ENCODE measurements at regions not wholly inside any gene's neighbourhood (a gene's known extent, or its start where the extent isn't known, plus 50 kb on each side); places are given as distances from the start of the nearest gene placed in this dataset.

DNA sequence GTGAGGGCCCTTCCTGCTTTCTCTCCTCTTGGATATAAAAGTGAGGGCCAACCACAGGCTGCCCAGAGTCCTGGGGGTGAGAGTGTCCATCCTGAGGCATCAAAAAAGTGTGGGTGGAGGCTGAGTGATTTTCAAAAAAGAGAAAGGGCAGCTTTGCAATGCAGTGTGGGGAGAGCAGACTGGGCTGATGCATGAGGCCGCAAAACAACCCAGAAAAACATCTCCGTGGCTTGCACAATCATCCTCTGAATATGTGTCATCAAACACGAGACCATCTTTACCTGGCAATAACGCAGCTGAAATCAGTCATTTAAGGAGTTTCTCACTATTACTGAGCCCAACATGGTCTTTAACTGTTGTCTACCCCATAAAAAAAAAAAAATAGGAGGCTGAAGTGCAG lies 191.2 kb upstream of the SOX4 start:
- Histone ChIP-seq H3K4me1 (no peaks in the 10 kb centered on the region), H3K9me3 (no peaks in the 10 kb centered on the region), H3K27me3 (no peaks in the 10 kb centered on the region), H3K4me3 (no peak overlapping the region), H3K36me3 (no peaks in the 10 kb centered on the region), H3K27ac (peak overlapping the region in 1 of 2 donors; percentile 35)
- intact Hi-C loops (cut with DNase I): no loop called here
- ATAC-seq (peak; percentile 59), DNase-seq (no peak)
- TF ChIP-seq, protein P1, sequence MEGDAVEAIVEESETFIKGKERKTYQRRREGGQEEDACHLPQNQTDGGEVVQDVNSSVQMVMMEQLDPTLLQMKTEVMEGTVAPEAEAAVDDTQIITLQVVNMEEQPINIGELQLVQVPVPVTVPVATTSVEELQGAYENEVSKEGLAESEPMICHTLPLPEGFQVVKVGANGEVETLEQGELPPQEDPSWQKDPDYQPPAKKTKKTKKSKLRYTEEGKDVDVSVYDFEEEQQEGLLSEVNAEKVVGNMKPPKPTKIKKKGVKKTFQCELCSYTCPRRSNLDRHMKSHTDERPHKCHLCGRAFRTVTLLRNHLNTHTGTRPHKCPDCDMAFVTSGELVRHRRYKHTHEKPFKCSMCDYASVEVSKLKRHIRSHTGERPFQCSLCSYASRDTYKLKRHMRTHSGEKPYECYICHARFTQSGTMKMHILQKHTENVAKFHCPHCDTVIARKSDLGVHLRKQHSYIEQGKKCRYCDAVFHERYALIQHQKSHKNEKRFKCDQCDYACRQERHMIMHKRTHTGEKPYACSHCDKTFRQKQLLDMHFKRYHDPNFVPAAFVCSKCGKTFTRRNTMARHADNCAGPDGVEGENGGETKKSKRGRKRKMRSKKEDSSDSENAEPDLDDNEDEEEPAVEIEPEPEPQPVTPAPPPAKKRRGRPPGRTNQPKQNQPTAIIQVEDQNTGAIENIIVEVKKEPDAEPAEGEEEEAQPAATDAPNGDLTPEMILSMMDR (IDR thresholded peaks at IDR 0.05): no peak

DNA sequence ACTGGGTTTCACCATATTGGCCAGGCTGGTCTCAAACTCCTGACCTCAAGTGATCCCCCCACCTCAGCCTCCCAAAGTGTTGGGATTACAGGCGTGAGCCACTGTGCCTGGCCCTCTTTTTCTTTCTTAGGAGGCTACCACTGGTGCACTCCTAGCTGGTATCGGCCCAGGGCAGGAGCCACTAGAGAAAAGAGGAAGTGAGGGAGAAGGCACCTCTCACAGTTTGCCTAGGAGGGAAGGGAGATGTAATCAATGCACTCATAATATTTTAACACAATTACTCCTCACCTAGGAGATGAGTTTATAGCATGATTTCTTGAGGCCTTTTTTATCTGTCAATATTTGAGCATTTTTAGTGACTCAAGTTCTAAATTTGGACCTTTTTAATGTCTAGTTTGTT lies 189.0 kb upstream of the SOX4 start:
- Histone ChIP-seq H3K36me3 (no peaks in the 10 kb centered on the region), H3K4me1 (no peaks in the 10 kb centered on the region), H3K27me3 (no peaks in the 10 kb centered on the region), H3K9me3 (no peaks in the 10 kb centered on the region), H3K27ac (no peak overlapping the region), H3K4me3 (no peak overlapping the region)
- intact Hi-C loops (cut with DNase I): no loop called here
- no peak for DNase-seq
- TF ChIP-seq, protein P1 (IDR thresholded peaks at IDR 0.05): no peak
- ATAC-seq: no peak

DNA sequence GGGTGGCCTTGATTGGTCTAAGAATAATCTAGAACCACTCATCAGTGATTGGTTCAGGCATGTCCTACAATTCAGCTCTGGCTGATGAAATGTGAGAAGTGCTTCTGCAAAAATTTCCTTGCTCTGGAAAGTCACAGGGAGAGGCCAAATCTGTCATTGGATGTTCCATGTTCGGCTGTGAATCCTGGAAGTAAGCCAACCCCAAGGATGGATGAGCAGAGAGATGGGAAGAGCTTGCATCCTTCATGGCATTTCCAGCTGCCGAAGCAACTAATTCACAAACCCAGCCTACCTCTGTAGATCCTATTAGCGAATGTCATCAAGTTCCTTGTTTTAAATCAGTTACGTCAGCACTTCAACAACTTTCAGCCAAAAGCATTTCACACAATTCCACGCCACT lies 187.2 kb upstream of the SOX4 start:
- intact Hi-C loops (cut with DNase I): no loop called here
- no peaks in the 10 kb centered on the region for H3K27me3 ChIP-seq
- no peak for DNase-seq
- H3K4me1 ChIP-seq: no peaks in the 10 kb centered on the region
- H3K4me3 ChIP-seq: no peak overlapping the region
- H3K27ac ChIP-seq: no peak overlapping the region
- H3K36me3 ChIP-seq: no peaks in the 10 kb centered on the region
- peaks cover 0 to 14% of the 10 kb centered on the region in 2 donors for H3K9me3 ChIP-seq
- ATAC-seq: no peak
- TF ChIP-seq, protein P1 (IDR thresholded peaks at IDR 0.05): no peak

DNA sequence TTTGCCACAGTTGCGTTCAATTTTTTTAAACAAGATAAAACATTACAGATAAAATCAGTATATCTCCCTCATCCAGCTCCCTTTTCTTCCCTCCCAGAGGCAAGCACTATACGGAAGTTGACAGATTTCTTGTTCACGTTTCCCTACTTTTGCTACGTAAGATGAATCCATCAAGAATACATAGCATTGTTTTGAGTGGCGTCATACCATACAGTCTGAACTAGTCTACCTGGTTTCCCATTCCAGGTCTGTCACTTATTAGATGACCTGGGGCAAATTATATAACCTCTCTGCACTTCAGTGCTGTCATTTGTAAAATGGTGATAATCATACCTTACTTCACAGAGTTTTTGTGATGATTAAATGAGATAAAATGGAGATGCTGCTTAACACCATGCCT lies 184.3 kb upstream of the SOX4 start:
- no peaks in the 10 kb centered on the region for H3K4me1 ChIP-seq
- no peak overlapping the region for H3K27ac ChIP-seq
- TF ChIP-seq, protein P1 (IDR thresholded peaks at IDR 0.05): no peak
- no peaks in the 10 kb centered on the region for H3K36me3 ChIP-seq
- H3K27me3 ChIP-seq: no peaks in the 10 kb centered on the region
- no peak overlapping the region for H3K4me3 ChIP-seq
- DNase-seq: no peak
- no peak for ATAC-seq
- intact Hi-C loops (cut with DNase I): no loop called here
- peaks cover 0 to 14% of the 10 kb centered on the region in 2 donors for H3K9me3 ChIP-seq

DNA sequence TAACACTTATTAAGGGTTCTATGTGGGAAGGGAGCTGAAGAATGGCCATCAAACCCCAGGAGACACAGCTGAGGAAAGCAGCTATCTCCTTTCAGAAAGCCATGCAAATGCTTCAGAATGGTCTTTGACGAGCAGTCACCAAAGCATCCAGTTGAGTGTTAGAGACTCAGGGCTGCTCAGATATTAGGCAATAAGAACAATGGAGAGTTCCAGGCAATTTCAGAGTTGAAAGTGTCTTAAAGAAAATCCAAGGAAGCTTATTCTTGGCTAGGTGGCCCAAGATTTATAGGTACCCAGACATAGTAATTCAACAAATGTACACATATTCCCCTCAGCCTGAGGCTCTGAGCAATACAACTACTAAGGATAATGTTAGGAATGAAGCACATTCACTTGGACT lies 180.1 kb upstream of the SOX4 start:
- H3K4me1 ChIP-seq: no peaks in the 10 kb centered on the region
- no peak overlapping the region for H3K27ac ChIP-seq
- intact Hi-C loops (cut with DNase I): no loop called here
- H3K27me3 ChIP-seq: no peaks in the 10 kb centered on the region
- peaks cover 0 to 14% of the 10 kb centered on the region in 2 donors for H3K9me3 ChIP-seq
- no peak for DNase-seq
- H3K4me3 ChIP-seq: no peak overlapping the region
- no peak for ATAC-seq
- no peaks in the 10 kb centered on the region for H3K36me3 ChIP-seq
- TF ChIP-seq, protein P1 (IDR thresholded peaks at IDR 0.05): no peak

Measured in left lung (tissue), 4 donors.